GM18873 (cell line): ENCODE measurements at regions not wholly inside any gene's neighbourhood (a gene's known extent, or its start where the extent isn't known, plus 50 kb on each side); places are given as distances from the start of the nearest gene placed in this dataset.
"Not testable (repeated sequence)": the region's sequence is repeated elsewhere in the genome, so short reads cannot be mapped to it uniquely, and the experiment has no call there.

Experiments used
- ATAC-seq: cut with Tn5 transposase; IDR thresholded peaks from one replicate; pipeline ENCODE4 v1.9.1; 2021; ENCODE audit warnings: mild to moderate bottlenecking, moderate library complexity, moderate number of reproducible peaks; ENCODE audit not compliant: unreplicated experiment, low FRiP score

- no peak for ATAC-seq
Observed at GRCh38 chr4:181775298-181775697, 467.9 kb upstream of the TENM3 start.

GRCh38 chr4:181776264-181777054 is 466.7 kb upstream of the TENM3 start:
- no peak for ATAC-seq

- ATAC-seq: no peak
Observed at GRCh38 chr4:181777518-181777917, 465.7 kb upstream of the TENM3 start.

GRCh38 chr4:181784881-181785280 is 458.3 kb upstream of the TENM3 start:
- ATAC-seq: no peak

- no peak for ATAC-seq
Observed at GRCh38 chr4:181792641-181793040, 450.6 kb upstream of the TENM3 start.

- ATAC-seq: no peak
Observed at GRCh38 chr4:181793096-181793495, 450.1 kb upstream of the TENM3 start.

GRCh38 chr4:181796502-181796901 is 446.7 kb upstream of the TENM3 start:
- ATAC-seq: no peak

GRCh38 chr4:181798536-181798935 is 444.7 kb upstream of the TENM3 start:
- no peak for ATAC-seq

- no peak for ATAC-seq
Observed at GRCh38 chr4:181799561-181800069, 443.6 kb upstream of the TENM3 start.

GRCh38 chr4:181802207-181802606 is 441.0 kb upstream of the TENM3 start:
- ATAC-seq: no peak

- no peak for ATAC-seq
Observed at GRCh38 chr4:181807771-181808170, 435.4 kb upstream of the TENM3 start.

GRCh38 chr4:181810711-181811110 is 432.5 kb upstream of the TENM3 start:
- no peak for ATAC-seq

- ATAC-seq: not testable (repeated sequence)
Observed at GRCh38 chr4:181811550-181811949, 431.7 kb upstream of the TENM3 start.

- no peak for ATAC-seq
Observed at GRCh38 chr4:181819946-181820345, 423.3 kb upstream of the TENM3 start.

GRCh38 chr4:181820553-181820952 is 422.6 kb upstream of the TENM3 start:
- ATAC-seq: no peak

GRCh38 chr4:181821039-181822004 is 421.9 kb upstream of the TENM3 start:
- ATAC-seq: no peak

- no peak for ATAC-seq
Observed at GRCh38 chr4:181822005-181822375, 421.2 kb upstream of the TENM3 start.

GRCh38 chr4:181823183-181823582 is 420.0 kb upstream of the TENM3 start:
- no peak for ATAC-seq

GRCh38 chr4:181823645-181824044 is 419.6 kb upstream of the TENM3 start:
- no peak for ATAC-seq

GRCh38 chr4:181825564-181825963 is 417.6 kb upstream of the TENM3 start:
- ATAC-seq: no peak

- no peak for ATAC-seq
Observed at GRCh38 chr4:181827246-181827645, 416.0 kb upstream of the TENM3 start.
